Upper lobe of left lung (tissue), 6 donors: ENCODE measurements at regions not wholly inside any gene's neighbourhood (a gene's known extent, or its start where the extent isn't known, plus 50 kb on each side); places are given as distances from the start of the nearest gene placed in this dataset.
A peak's percentile ranks its signal among the peaks of the same experiment; 100 is the strongest.
"Not testable (repeated sequence)": the region's sequence is repeated elsewhere in the genome, so short reads cannot be mapped to it uniquely, and the experiment has no call there.

Source experiments
- ATAC-seq, 2 donors: fragments of 200-7000 bp; cut with Tn5 transposase; one replicate each; pipeline ENCODE4 v1.9.1; 2022; ENCODE audit warnings: mild to moderate bottlenecking in 2 of 2, moderate library complexity in 2 of 2; ENCODE audit not compliant: low FRiP score in 2 of 2
- DNase-seq, 2 donors: peaks; one replicate each; pipeline ENCODE4 v3.0.0-alpha.2; 2019 to 2020
- H3K27ac ChIP-seq, 4 donors: fragments of 200-600 bp; sonication (generic); one replicate each; pipeline ENCODE4 v1.5.1; 2016 to 2019
- H3K27me3 ChIP-seq, 4 donors: fragments of 200-600 bp; sonication (generic); one replicate each; pipeline ENCODE4 v1.5.1; 2017 to 2019
- H3K36me3 ChIP-seq, 4 donors: fragments of 200-600 bp; sonication (generic); one replicate each; pipeline ENCODE4 v1.5.1; 2016 to 2019
- H3K4me1 ChIP-seq, 4 donors: fragments of 200-600 bp; sonication (generic); one replicate each; pipeline ENCODE4 v1.5.1; 2018 to 2019
- H3K4me3 ChIP-seq, 4 donors: fragments of 200-600 bp; sonication (generic); one replicate each; pipeline ENCODE4 v1.5.1; 2017 to 2019; ENCODE audit warnings: mild to moderate bottlenecking in 2 of 4, moderate library complexity in 1 of 4
- H3K9me3 ChIP-seq, 4 donors: fragments of 200-600 bp; sonication (generic); one replicate each; pipeline ENCODE4 v1.5.1; 2018 to 2019
- EP300 ChIP-seq, 4 donors: sonication (generic); formaldehyde crosslinking; IDR thresholded peaks; one replicate each; pipeline ENCODE4 v1.5.1; 2017; ENCODE audit warnings: antibody characterized with exemption in 4 of 4, control low read depth in 2 of 4
- POLR2A ChIP-seq, 4 donors: fragments of 450-650 bp; IDR thresholded peaks; one replicate each; pipeline ENCODE4 v1.5.1; 2016 to 2017; ENCODE audit warnings: antibody characterized with exemption in 4 of 4, mild to moderate bottlenecking in 2 of 4
- POLR2AphosphoS5 ChIP-seq, 2 donors: sonication (generic); formaldehyde crosslinking; IDR thresholded peaks; one replicate each; pipeline ENCODE4 v1.5.1; 2017; ENCODE audit warnings: antibody characterized with exemption in 2 of 2
- WGBS, 2 donors: methylation state at CpG; one replicate each; pipeline ENCODE4 v1.1.5; 2017 to 2018; 5-methylcytosine and 5-hydroxymethylcytosine counted together
- TF ChIP-seq, protein P1 (sequence below), 6 experiments: fragments of 450-650 bp in 4 of 6; fragments of 200-600 bp in 2 of 6; sonication (generic) in 2 of 6; IDR thresholded peaks; one replicate each; pipeline ENCODE4 v1.5.1; 2016 to 2019; ENCODE audit warnings: antibody characterized with exemption in 6 of 6
- donor health status: DM: no; HTN: no; CAD: no; lungs with moderate emphysema.
- donor health status: DM: no; HTN: yes; CAD: no; lungs with severe emphysema.

DNA sequence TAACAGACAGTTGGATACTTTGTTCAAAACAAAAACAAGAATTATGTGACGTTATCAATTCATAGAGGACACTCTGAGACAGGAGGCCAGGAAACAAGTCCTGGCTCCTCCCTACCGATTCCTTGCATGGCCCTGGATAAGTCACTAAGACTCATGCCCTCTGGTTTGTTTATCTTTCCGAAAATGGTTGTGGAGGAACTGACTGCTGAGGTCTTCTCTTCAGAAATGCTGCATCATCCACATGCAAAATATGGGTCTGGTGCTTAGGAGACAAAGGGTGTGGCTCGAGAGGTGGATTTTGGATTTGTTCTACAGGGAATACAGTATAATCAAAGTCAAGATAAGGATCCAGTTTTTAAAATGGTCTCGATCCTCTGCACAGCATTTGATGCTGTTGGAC, 130.9 kb downstream of the RELL1 start:
- Histone ChIP-seq H3K27me3 (no peaks in the 10 kb centered on the region), H3K36me3 (no peaks in the 10 kb centered on the region), H3K9me3 (peaks cover 0 to 12% (median 7%) of the 10 kb centered on the region in 4 donors), H3K4me1 (no peaks in the 10 kb centered on the region), H3K4me3 (no peak overlapping the region), H3K27ac (no peak overlapping the region)
- DNase-seq (no peak), ATAC-seq (no peak)
- WGBS, 2 donors = 89 to 91% methylated on average over 5 of the region's 5 CpGs
- no peak for TF ChIP-seq POLR2AphosphoS5 (IDR thresholded peaks at IDR 0.05)
- TF ChIP-seq, protein P1, sequence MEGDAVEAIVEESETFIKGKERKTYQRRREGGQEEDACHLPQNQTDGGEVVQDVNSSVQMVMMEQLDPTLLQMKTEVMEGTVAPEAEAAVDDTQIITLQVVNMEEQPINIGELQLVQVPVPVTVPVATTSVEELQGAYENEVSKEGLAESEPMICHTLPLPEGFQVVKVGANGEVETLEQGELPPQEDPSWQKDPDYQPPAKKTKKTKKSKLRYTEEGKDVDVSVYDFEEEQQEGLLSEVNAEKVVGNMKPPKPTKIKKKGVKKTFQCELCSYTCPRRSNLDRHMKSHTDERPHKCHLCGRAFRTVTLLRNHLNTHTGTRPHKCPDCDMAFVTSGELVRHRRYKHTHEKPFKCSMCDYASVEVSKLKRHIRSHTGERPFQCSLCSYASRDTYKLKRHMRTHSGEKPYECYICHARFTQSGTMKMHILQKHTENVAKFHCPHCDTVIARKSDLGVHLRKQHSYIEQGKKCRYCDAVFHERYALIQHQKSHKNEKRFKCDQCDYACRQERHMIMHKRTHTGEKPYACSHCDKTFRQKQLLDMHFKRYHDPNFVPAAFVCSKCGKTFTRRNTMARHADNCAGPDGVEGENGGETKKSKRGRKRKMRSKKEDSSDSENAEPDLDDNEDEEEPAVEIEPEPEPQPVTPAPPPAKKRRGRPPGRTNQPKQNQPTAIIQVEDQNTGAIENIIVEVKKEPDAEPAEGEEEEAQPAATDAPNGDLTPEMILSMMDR (IDR thresholded peaks at IDR 0.05) = no peak
- no peak for TF ChIP-seq EP300 (IDR thresholded peaks at IDR 0.05)
- no peak for TF ChIP-seq POLR2A (IDR thresholded peaks at IDR 0.05)

GRCh38 chr4:37549866-37550265, 136.3 kb downstream of the RELL1 start:
- H3K4me1 ChIP-seq, DNase-seq, ATAC-seq, H3K27ac ChIP-seq, H3K4me3 ChIP-seq, H3K36me3 ChIP-seq, H3K27me3 ChIP-seq: not testable (repeated sequence)
- H3K9me3 ChIP-seq = peaks cover 0 to 15% (median 7%) of the 10 kb centered on the region in 4 donors
- whole genome bisulfite sequencing, 2 donors = 58% methylated on average over 3 of the region's 3 CpGs

DNA sequence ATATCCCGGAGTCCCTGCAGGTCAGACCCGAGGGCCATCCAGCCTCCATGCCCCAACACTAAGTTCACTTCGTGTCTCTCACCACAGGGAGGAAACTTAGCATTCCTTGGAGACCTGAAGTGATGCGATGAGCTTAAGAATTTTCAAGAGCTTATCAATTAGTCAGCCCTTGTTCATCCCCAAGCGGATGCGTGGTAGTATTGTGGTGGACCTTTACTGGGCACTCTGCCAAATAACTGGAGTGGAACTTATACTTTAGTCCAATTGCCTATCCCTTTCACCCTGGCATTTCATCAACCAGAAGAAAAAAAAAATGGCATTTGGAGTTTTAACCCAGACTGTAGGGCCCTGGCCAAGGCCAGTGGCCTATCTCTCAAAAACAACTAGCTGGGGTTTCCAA, 137.1 kb downstream of the RELL1 start:
- Histone ChIP-seq H3K4me3 (no peak overlapping the region), H3K9me3 (peaks cover 0 to 15% (median 7%) of the 10 kb centered on the region in 4 donors), H3K4me1 (no peaks in the 10 kb centered on the region), H3K27me3 (no peaks in the 10 kb centered on the region), H3K27ac (no peak overlapping the region), H3K36me3 (no peaks in the 10 kb centered on the region)
- DNase-seq = no peak
- TF ChIP-seq, protein P1 (IDR thresholded peaks at IDR 0.05) = no peak
- TF ChIP-seq POLR2A (IDR thresholded peaks at IDR 0.05) = no peak
- TF ChIP-seq EP300 (IDR thresholded peaks at IDR 0.05) = no peak
- TF ChIP-seq POLR2AphosphoS5 (IDR thresholded peaks at IDR 0.05) = no peak
- WGBS, 2 donors = 84 to 86% methylated on average over 6 of the region's 6 CpGs
- ATAC-seq = no peak

- DNase-seq = peak in 1 of 2 donors; percentile 50
- Histone ChIP-seq H3K9me3 (peaks cover 0 to 3% (median 0%) of the 10 kb centered on the region in 4 donors), H3K36me3 (no peaks in the 10 kb centered on the region), H3K4me1 (no peaks in the 10 kb centered on the region), H3K4me3 (no peak overlapping the region), H3K27ac (no peak overlapping the region), H3K27me3 (no peaks in the 10 kb centered on the region)
- TF ChIP-seq, protein P1 (IDR thresholded peaks at IDR 0.05) = no peak
- TF ChIP-seq POLR2AphosphoS5 (IDR thresholded peaks at IDR 0.05) (no peak), POLR2A (IDR thresholded peaks at IDR 0.05) (no peak), EP300 (IDR thresholded peaks at IDR 0.05) (no peak)
- no peak for ATAC-seq
- WGBS, 2 donors = 96 to 97% methylated on average over 11 to 12 of the region's 12 CpGs
Observed at GRCh38 chr4:37546586-37546985, 139.6 kb downstream of the RELL1 start.

DNA sequence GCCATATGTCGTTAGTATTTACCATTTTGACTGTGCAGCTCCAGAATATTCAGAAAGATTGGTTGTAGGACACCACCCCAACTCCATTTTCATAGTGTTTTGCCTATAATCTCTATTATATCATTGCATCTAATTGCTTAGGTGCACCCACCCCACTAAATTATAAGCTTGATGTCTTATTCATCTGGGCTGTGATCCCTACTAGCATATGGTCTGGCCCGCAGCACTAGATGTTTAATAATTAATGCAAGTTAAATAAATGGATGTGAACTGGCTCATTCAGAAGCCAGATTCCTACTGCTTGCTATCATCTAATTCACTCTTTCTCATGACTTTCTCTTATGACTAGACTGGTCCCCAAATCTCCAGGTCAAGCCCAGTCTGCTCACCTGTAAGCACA, 143.5 kb downstream of the RELL1 start:
- Histone ChIP-seq H3K27me3 (no peaks in the 10 kb centered on the region), H3K4me3 (no peak overlapping the region), H3K36me3 (no peaks in the 10 kb centered on the region), H3K9me3 (peaks cover 0 to 3% (median 0%) of the 10 kb centered on the region in 4 donors), H3K4me1 (no peaks in the 10 kb centered on the region), H3K27ac (no peak overlapping the region)
- WGBS, 2 donors = 76 to 84% methylated on average over 2 of the region's 2 CpGs
- TF ChIP-seq, protein P1 (IDR thresholded peaks at IDR 0.05) = no peak
- TF ChIP-seq POLR2A (IDR thresholded peaks at IDR 0.05) = no peak
- no peak for TF ChIP-seq POLR2AphosphoS5 (IDR thresholded peaks at IDR 0.05)
- no peak for TF ChIP-seq EP300 (IDR thresholded peaks at IDR 0.05)
- DNase-seq (no peak), ATAC-seq (no peak)
